A673 (cell line): ENCODE measurements at regions not wholly inside any gene's neighbourhood (a gene's known extent, or its start where the extent isn't known, plus 50 kb on each side); places are given as distances from the start of the nearest gene placed in this dataset.

Source experiments
- BruUV-seq: library from RNA; stranded (reverse); fragments of 400-500 nt; replicated peaks from 2 replicates; lab custom pipeline; 2021; lab: Mats Ljungman, UMichigan
- CTCF ChIA-PET: fragments of 300-600 bp; sonication (Branson Sonifier 250); formaldehyde crosslinking; loops from one replicate; lab custom pipeline; 2022; ENCODE audit warnings: antibody characterized with exemption; lab: Charles Lee
- POLR2A ChIA-PET: fragments of 300-600 bp; sonication (Branson Sonifier 250); formaldehyde crosslinking; loops from one replicate; lab custom pipeline; 2022; ENCODE audit warnings: antibody characterized with exemption; ENCODE audit not compliant: low non-redundant PET; lab: Charles Lee
- DNase-seq: peaks from one replicate; pipeline ENCODE4 v3.0.0-alpha.2; 2015; ENCODE audit warnings: low spot score
- H3K27ac ChIP-seq: fragments of 200-600 bp; sonication (generic); 2 replicates; pipeline ENCODE4 v1.5.1; 2016; ENCODE audit warnings: mixed run types, low read depth, mild to moderate bottlenecking, mixed read lengths, antibody characterized with exemption, low read length; ENCODE audit not compliant: poor library complexity, severe bottlenecking
- H3K27me3 ChIP-seq: fragments of 200-600 bp; sonication (generic); replicated peaks from 2 replicates; pipeline ENCODE4 v1.6.1; 2017; ENCODE audit warnings: mixed run types, low read depth, mild to moderate bottlenecking, mixed read lengths, antibody characterized with exemption, low read length; ENCODE audit not compliant: insufficient read depth, poor library complexity
- H3K36me3 ChIP-seq: fragments of 200-600 bp; sonication (generic); 2 replicates; pipeline ENCODE4 v1.6.1; 2016; ENCODE audit warnings: mixed run types, mild to moderate bottlenecking, mixed read lengths, antibody characterized with exemption, low read length; ENCODE audit not compliant: insufficient read depth, poor library complexity, severe bottlenecking
- H3K4me1 ChIP-seq: fragments of 200-600 bp; sonication (generic); 2 replicates; pipeline ENCODE4 v1.6.1; 2017; ENCODE audit warnings: mixed run types, mild to moderate bottlenecking, mixed read lengths, antibody characterized with exemption, low read length; ENCODE audit not compliant: insufficient read depth, poor library complexity, severe bottlenecking
- H3K4me3 ChIP-seq: fragments of 200-600 bp; sonication (generic); 2 replicates; pipeline ENCODE4 v1.5.1; 2016; ENCODE audit warnings: low read depth, mixed run types, mild to moderate bottlenecking, mixed read lengths, low read length; ENCODE audit not compliant: poor library complexity, severe bottlenecking
- H3K9me3 ChIP-seq: fragments of 200-600 bp; sonication (generic); 2 replicates; pipeline ENCODE4 v1.6.1; 2016; ENCODE audit warnings: mixed run types, low read depth, mild to moderate bottlenecking, mixed read lengths, antibody characterized with exemption, low read length; ENCODE audit not compliant: poor library complexity, severe bottlenecking
- CTCF ChIP-seq: fragments of 300-800, 200-600 bp; sonication (generic); conservative IDR thresholded peaks from 2 replicates; pipeline ENCODE4 v1.5.1; 2017; ENCODE audit warnings: low read depth, mild to moderate bottlenecking, antibody characterized with exemption, low read length, moderate library complexity, mixed read lengths
- EZH2 ChIP-seq: fragments of 200-600 bp; sonication (generic); IDR thresholded peaks from 2 replicates; pipeline ENCODE4 v1.6.1; 2017; ENCODE audit warnings: borderline replicate concordance, low read depth, mild to moderate bottlenecking, mixed read lengths, antibody characterized with exemption, low read length; ENCODE audit not compliant: poor library complexity, severe bottlenecking
- intact Hi-C: fragments of 100-400 bp; cut with micrococcal nuclease; formaldehyde crosslinking; loops from one replicate; pipeline ENCODE4 v1.10.0; 2022; ENCODE audit not compliant: unreplicated experiment

- no peak overlapping the region for H3K27ac ChIP-seq
- H3K4me3 ChIP-seq, result no peak overlapping the region
- no peak for DNase-seq
- H3K27me3 ChIP-seq, result peaks cover under 1% of the 10 kb centered on the region
- POLR2A ChIA-PET, result no interaction called here
- TF ChIP-seq EZH2, result no peak
- TF ChIP-seq CTCF, result no peak
- H3K4me1 ChIP-seq, result no peaks in the 10 kb centered on the region
- no peaks in the 10 kb centered on the region for H3K9me3 ChIP-seq
- intact Hi-C loops, result no loop called here
- no peaks in the 10 kb centered on the region for H3K36me3 ChIP-seq
- CTCF ChIA-PET, result no interaction called here
- no TSS peak for BruUV-seq
Observed at GRCh38 chr12:125381373-125381772, 316.1 kb downstream of the AACS start.

- Histone ChIP-seq H3K9me3 (no peaks in the 10 kb centered on the region), H3K27ac (no peak overlapping the region), H3K4me1 (no peaks in the 10 kb centered on the region), H3K4me3 (no peak overlapping the region), H3K36me3 (no peaks in the 10 kb centered on the region), H3K27me3 (peaks cover 5% of the 10 kb centered on the region)
- ChIA-PET CTCF (no interaction called here), POLR2A (no interaction called here)
- DNase-seq, result no peak
- no peak for TF ChIP-seq EZH2
- TF ChIP-seq CTCF, result no peak
- no TSS peak for BruUV-seq
- intact Hi-C loops, result no loop called here
Observed at GRCh38 chr12:125382926-125383325, 317.7 kb downstream of the AACS start.

GRCh38 chr12:125386652-125387051 is 321.4 kb downstream of the AACS start:
- DNase-seq, result no peak
- H3K27me3 ChIP-seq, result peaks cover 5% of the 10 kb centered on the region
- H3K27ac ChIP-seq, result no peak overlapping the region
- H3K4me1 ChIP-seq, result no peaks in the 10 kb centered on the region
- CTCF ChIA-PET, result no interaction called here
- TF ChIP-seq EZH2 (no peak), CTCF (no peak)
- no peaks in the 10 kb centered on the region for H3K9me3 ChIP-seq
- intact Hi-C loops, result no loop called here
- BruUV-seq, result no TSS peak
- no peaks in the 10 kb centered on the region for H3K36me3 ChIP-seq
- no peak overlapping the region for H3K4me3 ChIP-seq
- POLR2A ChIA-PET, result no interaction called here
